SK-N-SH treated with all-trans-retinoic acid at 6 μM for 48 hours (cell line): ENCODE measurements at regions not wholly inside any gene's neighbourhood (a gene's known extent, or its start where the extent isn't known, plus 50 kb on each side); places are given as distances from the start of the nearest gene placed in this dataset.
A peak's percentile ranks its signal among the peaks of the same experiment; 100 is the strongest.

Source experiments
- ATAC-seq: fragments of 200-7000 bp; cut with Tn5 transposase; 3 replicates; pipeline ENCODE4 v1.9.1; 2020; ENCODE audit warnings: mild to moderate bottlenecking, moderate library complexity
- ARNTL ChIP-seq: fragments of 450-650 bp; formaldehyde crosslinking; IDR thresholded peaks from 2 replicates; pipeline ENCODE4 v1.5.0; 2020; ENCODE audit warnings: low read depth, mild to moderate bottlenecking, moderate library complexity, borderline replicate concordance
- ESRRG ChIP-seq: fragments of 250-450 bp; sonication (Bioruptor Pico); IDR thresholded peaks from 2 replicates; pipeline ENCODE4 v1.6.1; 2021; ENCODE audit warnings: mild to moderate bottlenecking
- ISL1 ChIP-seq: fragments of 250-450 bp; sonication (Bioruptor Pico); IDR thresholded peaks from 2 replicates; pipeline ENCODE4 v2.1.2; 2022; ENCODE audit warnings: mild to moderate bottlenecking, moderate library complexity
- OSR1 ChIP-seq: fragments of 250-450 bp; sonication (Bioruptor Pico); IDR thresholded peaks from 2 replicates; pipeline ENCODE4 v1.8.0; 2022; ENCODE audit warnings: moderate library complexity, mild to moderate bottlenecking, inconsistent platforms
- PPARA ChIP-seq: fragments of 250-450 bp; sonication (Bioruptor Pico); IDR thresholded peaks from 2 replicates; pipeline ENCODE4 v1.5.0; 2020; ENCODE audit warnings: mild to moderate bottlenecking, borderline replicate concordance
- RARB ChIP-seq: fragments of 250-450 bp; sonication (Bioruptor Pico); IDR thresholded peaks from 2 replicates; pipeline ENCODE4 v1.8.0; 2021; ENCODE audit warnings: mild to moderate bottlenecking, moderate library complexity
- SNAI2 ChIP-seq: fragments of 250-450 bp; sonication (Bioruptor Pico); IDR thresholded peaks from 2 replicates; pipeline ENCODE4 v1.5.0; 2020; ENCODE audit warnings: mild to moderate bottlenecking, moderate library complexity
- TCF4 ChIP-seq: fragments of 250-450 bp; sonication (Bioruptor Pico); IDR thresholded peaks from 2 replicates; pipeline ENCODE4 v1.8.0; 2021; ENCODE audit warnings: mild to moderate bottlenecking, moderate library complexity, borderline replicate concordance
- ZFP3 ChIP-seq: fragments of 250-450 bp; sonication (Bioruptor Pico); IDR thresholded peaks from 2 replicates; pipeline ENCODE4 v1.5.0; 2020; ENCODE audit warnings: mild to moderate bottlenecking, moderate library complexity
- ZNF70 ChIP-seq: fragments of 450-650 bp; formaldehyde crosslinking; IDR thresholded peaks from 2 replicates; pipeline ENCODE4 v1.5.0; 2020; ENCODE audit warnings: mild to moderate bottlenecking, moderate library complexity
- ZNF8 ChIP-seq: fragments of 450-650 bp; formaldehyde crosslinking; IDR thresholded peaks from 2 replicates; pipeline ENCODE4 v1.5.0; 2020; ENCODE audit warnings: mild to moderate bottlenecking, moderate library complexity
- TF ChIP-seq, protein P1 (sequence below): fragments of 250-450 bp; sonication (Bioruptor Pico); IDR thresholded peaks from 2 replicates; pipeline ENCODE4 v1.8.0; 2021; ENCODE audit warnings: low read depth, mild to moderate bottlenecking, moderate library complexity, borderline replicate concordance
- TF ChIP-seq, protein P2 (sequence below): fragments of 250-450 bp; sonication (Bioruptor Pico); IDR thresholded peaks from 2 replicates; pipeline ENCODE4 v1.5.0; 2020; ENCODE audit warnings: mild to moderate bottlenecking, moderate library complexity
- TF ChIP-seq, protein P3 (sequence below): fragments of 250-450 bp; sonication (Bioruptor Pico); IDR thresholded peaks from 2 replicates; pipeline ENCODE4 v1.5.1; 2020; ENCODE audit warnings: low read depth, mild to moderate bottlenecking, moderate library complexity

DNA sequence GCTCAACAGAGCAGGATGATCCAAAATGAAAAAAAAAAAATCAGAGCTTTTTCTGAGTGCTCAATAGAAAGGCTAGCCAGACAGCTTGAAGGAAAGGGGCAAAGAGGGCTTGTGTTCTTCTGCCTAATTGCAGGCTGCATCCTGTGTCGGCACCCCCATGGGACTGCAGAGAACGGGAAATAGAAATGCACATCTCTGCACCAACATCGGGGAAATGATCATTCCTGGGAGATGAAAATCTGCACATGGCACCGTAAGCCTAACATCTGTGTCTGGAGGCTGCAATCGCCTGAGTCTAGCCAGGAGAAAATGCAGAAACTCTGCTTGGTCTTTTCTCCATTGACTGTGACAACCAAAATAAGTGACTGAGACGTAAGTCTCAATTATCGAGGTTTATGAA, 243.9 kb downstream of the ICE1 start:
- TF ChIP-seq, protein P1, sequence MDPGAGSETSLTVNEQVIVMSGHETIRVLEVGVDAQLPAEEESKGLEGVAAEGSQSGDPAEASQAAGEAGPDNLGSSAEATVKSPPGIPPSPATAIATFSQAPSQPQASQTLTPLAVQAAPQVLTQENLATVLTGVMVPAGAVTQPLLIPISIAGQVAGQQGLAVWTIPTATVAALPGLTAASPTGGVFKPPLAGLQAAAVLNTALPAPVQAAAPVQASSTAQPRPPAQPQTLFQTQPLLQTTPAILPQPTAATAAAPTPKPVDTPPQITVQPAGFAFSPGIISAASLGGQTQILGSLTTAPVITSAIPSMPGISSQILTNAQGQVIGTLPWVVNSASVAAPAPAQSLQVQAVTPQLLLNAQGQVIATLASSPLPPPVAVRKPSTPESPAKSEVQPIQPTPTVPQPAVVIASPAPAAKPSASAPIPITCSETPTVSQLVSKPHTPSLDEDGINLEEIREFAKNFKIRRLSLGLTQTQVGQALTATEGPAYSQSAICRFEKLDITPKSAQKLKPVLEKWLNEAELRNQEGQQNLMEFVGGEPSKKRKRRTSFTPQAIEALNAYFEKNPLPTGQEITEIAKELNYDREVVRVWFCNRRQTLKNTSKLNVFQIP (CRISPR knock-in tag): no peak
- TF ChIP-seq TCF4 (CRISPR knock-in tag): 0 out of 2 replicates have a peak, but pooled peaks have one; percentile 32
- ATAC-seq: no peak

DNA sequence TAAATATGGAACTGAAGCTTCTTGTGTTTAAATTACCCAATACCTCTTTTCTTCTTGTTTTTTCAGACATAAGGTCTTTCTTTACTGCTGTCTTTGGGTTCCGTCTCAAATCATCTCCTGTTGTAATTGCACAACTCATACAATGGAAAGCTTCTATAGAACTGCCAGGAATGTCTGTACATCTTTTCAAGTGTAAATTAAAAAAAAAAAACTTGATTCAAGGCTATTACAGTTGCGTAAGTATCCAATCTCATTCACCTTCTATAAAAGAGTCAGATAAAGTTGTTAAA, 243.5 kb downstream of the ICE1 start:
- no peak for ATAC-seq
- no peak for TF ChIP-seq SNAI2 (CRISPR knock-in tag)
- TF ChIP-seq ARNTL: no peak
- TF ChIP-seq PPARA (CRISPR knock-in tag): no peak
- TF ChIP-seq ESRRG (CRISPR knock-in tag): no peak
- no peak for TF ChIP-seq ZNF70
- TF ChIP-seq RARB (CRISPR knock-in tag): no peak
- TF ChIP-seq ZFP3 (CRISPR knock-in tag): no peak
- no peak for TF ChIP-seq TCF4 (CRISPR knock-in tag)
- TF ChIP-seq ISL1 (CRISPR knock-in tag): no peak
- TF ChIP-seq OSR1 (CRISPR knock-in tag): no peak
- TF ChIP-seq, protein P1 (CRISPR knock-in tag): no peak
- TF ChIP-seq, protein P2, sequence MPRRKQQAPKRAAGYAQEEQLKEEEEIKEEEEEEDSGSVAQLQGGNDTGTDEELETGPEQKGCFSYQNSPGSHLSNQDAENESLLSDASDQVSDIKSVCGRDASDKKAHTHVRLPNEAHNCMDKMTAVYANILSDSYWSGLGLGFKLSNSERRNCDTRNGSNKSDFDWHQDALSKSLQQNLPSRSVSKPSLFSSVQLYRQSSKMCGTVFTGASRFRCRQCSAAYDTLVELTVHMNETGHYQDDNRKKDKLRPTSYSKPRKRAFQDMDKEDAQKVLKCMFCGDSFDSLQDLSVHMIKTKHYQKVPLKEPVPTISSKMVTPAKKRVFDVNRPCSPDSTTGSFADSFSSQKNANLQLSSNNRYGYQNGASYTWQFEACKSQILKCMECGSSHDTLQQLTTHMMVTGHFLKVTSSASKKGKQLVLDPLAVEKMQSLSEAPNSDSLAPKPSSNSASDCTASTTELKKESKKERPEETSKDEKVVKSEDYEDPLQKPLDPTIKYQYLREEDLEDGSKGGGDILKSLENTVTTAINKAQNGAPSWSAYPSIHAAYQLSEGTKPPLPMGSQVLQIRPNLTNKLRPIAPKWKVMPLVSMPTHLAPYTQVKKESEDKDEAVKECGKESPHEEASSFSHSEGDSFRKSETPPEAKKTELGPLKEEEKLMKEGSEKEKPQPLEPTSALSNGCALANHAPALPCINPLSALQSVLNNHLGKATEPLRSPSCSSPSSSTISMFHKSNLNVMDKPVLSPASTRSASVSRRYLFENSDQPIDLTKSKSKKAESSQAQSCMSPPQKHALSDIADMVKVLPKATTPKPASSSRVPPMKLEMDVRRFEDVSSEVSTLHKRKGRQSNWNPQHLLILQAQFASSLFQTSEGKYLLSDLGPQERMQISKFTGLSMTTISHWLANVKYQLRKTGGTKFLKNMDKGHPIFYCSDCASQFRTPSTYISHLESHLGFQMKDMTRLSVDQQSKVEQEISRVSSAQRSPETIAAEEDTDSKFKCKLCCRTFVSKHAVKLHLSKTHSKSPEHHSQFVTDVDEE: no peak
- no peak for TF ChIP-seq ZNF8 (CRISPR knock-in tag)

DNA sequence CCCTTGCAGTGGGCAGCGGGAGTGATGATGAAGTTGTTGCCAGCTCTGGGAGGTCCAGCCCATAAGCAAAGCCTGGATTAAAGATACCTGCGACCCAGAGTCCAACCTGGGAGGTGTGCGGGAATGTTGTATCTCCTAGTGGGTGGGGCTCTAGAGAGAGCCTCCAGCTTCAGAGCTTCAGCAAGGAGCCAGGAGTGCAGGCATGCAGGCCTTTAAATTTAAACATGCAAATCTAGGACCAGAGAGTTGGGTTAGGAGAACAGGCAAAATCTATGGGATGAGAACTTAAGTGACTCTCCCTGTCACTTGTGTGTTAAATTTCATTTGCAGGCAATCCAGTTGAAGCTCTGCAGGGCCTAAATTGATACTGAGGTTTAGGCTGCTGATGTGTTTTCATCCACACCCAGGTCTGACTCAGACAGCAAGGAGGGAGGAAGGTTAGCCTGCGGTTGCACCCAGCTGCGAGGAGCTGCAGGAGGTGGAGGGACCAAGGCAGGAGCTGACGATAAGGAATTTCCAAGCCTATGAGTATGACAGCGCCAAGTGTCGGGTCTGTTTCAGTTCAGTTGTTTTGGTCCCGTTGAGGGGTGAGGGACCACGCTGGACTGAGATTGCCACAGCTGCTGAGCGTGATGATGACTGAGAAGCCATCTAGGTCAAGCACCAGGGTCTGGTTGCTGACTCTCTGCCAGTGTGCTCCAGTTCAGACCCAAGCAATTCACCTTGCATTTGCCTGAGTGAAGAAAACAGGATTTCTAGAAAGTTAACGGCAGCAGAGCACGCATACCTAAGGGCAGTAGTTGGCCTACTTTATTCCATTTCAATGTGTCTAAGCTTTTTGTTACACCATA, 243.0 kb downstream of the ICE1 start:
- ATAC-seq: no peak
- TF ChIP-seq, protein P3, sequence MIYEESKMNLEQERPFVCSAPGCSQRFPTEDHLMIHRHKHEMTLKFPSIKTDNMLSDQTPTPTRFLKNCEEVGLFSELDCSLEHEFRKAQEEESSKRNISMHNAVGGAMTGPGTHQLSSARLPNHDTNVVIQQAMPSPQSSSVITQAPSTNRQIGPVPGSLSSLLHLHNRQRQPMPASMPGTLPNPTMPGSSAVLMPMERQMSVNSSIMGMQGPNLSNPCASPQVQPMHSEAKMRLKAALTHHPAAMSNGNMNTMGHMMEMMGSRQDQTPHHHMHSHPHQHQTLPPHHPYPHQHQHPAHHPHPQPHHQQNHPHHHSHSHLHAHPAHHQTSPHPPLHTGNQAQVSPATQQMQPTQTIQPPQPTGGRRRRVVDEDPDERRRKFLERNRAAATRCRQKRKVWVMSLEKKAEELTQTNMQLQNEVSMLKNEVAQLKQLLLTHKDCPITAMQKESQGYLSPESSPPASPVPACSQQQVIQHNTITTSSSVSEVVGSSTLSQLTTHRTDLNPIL (CRISPR knock-in tag): no peak
- TF ChIP-seq, protein P2: no peak
- TF ChIP-seq, protein P1 (CRISPR knock-in tag): no peak
- TF ChIP-seq RARB (CRISPR knock-in tag) (no peak), ZNF8 (CRISPR knock-in tag) (no peak), ZFP3 (CRISPR knock-in tag) (no peak)
